ENCODE measurements at regions not wholly inside any gene's neighbourhood (a gene's known extent, or its start where the extent isn't known, plus 50 kb on each side); places are given as distances from the start of the nearest gene placed in this dataset.

DNA sequence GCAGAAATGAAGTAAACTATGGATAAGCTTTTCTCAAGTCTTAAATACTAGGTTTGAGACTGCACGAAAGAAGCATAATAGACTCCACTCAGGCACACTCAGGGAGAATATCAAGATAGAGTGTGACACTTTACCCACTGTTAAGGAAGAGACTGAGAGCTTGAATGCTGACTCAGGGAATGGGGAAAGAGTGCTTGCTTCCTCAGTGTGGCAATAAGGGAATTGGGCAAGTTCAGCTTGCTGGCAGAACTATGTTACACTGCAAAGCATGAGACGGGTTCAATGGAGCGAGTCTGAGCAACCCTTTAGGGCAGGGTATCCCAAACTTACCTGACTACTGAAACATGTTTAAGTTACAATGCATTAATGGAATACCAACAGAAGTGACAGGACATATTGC is 237.7 kb upstream of the MEF2C start:
- DNase-seq (ENCODE audit: low read depth): peak; percentile 13
- TF ChIP-seq, protein P1, sequence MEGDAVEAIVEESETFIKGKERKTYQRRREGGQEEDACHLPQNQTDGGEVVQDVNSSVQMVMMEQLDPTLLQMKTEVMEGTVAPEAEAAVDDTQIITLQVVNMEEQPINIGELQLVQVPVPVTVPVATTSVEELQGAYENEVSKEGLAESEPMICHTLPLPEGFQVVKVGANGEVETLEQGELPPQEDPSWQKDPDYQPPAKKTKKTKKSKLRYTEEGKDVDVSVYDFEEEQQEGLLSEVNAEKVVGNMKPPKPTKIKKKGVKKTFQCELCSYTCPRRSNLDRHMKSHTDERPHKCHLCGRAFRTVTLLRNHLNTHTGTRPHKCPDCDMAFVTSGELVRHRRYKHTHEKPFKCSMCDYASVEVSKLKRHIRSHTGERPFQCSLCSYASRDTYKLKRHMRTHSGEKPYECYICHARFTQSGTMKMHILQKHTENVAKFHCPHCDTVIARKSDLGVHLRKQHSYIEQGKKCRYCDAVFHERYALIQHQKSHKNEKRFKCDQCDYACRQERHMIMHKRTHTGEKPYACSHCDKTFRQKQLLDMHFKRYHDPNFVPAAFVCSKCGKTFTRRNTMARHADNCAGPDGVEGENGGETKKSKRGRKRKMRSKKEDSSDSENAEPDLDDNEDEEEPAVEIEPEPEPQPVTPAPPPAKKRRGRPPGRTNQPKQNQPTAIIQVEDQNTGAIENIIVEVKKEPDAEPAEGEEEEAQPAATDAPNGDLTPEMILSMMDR (IDR thresholded peaks at IDR 0.05; ENCODE audit: low read length, missing control alignments): no peak
- H3K4me3 ChIP-seq (replicated peaks; ENCODE audit: low read depth, low read length): no peak overlapping the region

DNA sequence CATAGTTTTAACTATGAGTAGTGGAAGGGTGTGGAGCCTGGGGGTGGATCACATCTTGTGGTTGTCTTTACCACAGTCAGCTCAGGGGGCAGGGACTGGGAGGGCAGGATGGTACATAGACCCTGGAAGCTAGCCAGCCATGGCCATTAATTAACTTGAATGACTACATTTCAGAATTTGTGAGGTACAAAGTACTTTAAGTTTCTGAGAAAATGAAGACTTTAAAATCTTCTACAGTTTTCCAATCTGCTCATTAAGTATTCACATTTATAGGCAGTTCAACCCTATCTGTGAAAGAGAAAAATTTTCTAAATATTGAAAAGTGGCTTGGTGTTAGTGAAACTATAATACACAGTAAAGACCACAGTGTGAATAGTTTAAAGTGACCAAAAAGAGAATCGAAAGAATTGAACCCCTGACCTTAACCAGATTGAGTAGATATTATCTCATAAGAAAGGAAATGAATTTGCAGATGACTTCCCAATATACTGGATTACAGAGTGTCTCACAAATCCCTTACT is 234.2 kb upstream of the MEF2C start:
- no peak overlapping the region for H3K4me3 ChIP-seq (replicated peaks; ENCODE audit: low read depth, low read length)
- TF ChIP-seq, protein P1 (IDR thresholded peaks at IDR 0.05; ENCODE audit: low read length, missing control alignments): no peak
- no peak for DNase-seq (ENCODE audit: low read depth)

DNA sequence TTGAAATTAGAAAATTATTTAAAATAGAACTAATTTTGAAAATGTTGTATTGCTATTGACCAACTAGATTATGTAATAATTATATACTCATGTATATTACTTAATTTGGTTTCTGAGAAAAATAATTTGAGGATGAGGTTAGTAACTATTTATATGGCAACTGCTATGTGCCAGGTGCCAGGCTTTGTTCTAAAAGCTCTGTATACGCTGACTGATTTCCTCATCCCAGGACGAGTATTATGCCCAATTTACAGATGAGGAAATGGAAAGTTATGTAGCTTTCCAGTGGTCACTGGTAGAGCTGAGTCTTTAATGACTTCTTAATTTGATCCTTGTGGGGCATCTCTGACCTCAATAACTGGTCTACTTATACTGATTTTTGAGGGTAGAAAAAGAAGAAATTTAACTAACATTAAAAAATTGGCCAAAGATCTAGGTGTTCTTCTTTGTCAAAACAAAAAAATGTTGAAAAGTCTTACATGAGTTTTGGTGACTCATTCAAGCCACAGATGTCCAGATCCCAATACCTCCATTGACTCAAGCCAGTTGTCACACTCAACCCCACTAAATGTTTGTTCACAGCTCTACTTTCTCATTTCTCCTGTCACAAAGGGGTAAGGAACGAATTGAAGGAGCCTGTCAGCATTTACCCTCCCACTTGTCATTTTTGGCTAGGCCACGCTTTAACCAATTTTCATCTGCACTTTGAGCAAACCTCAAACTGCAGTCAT is 228.1 kb upstream of the MEF2C start:
- no peak overlapping the region for H3K4me3 ChIP-seq (replicated peaks; ENCODE audit: low read depth, low read length)
- TF ChIP-seq, protein P1 (IDR thresholded peaks at IDR 0.05; ENCODE audit: low read length, missing control alignments): no peak
- no peak for DNase-seq (ENCODE audit: low read depth)

DNA sequence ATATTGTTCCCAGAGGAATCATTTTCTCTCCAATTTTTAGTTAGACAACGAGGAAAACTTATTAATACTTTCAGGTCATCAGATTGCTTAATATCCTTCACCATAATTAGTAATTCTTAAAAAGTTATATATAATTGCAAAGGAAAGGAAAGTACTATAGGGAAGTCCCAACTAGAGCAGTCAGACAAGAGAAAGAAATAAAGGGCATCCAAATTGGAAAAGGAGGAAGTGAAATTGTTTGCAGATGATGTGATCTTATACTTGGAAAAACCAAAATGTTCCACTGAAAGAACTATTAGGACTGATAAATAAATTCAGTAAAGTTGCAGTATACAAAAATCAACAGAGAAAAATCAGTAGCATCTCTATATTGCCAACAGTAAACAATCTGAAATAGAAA is 223.5 kb upstream of the MEF2C start:
- no peak overlapping the region for H3K4me3 ChIP-seq (replicated peaks; ENCODE audit: low read depth, low read length)
- DNase-seq (ENCODE audit: low read depth): no peak
- TF ChIP-seq, protein P1 (IDR thresholded peaks at IDR 0.05; ENCODE audit: low read length, missing control alignments): no peak

DNA sequence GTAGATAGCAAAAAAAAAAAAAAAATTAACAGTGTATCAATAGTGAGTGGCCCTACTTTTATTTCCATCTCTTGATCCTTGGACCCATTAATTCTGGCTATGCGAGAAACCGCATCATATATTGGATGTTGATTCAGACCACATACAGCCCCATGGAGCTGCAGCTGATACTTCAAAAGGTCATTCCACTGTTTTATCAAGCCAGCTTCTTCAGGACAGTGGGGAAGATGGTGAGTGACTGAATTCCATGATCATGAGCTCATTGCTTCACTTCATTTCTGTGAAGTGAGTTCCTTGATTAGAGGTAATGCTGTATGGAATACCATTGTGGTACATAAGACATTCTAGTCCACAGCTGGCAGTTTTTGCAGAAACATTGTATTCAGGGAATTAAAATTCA is 222.9 kb upstream of the MEF2C start:
- no peak overlapping the region for H3K4me3 ChIP-seq (replicated peaks; ENCODE audit: low read depth, low read length)
- TF ChIP-seq, protein P1 (IDR thresholded peaks at IDR 0.05; ENCODE audit: low read length, missing control alignments): no peak
- no peak for DNase-seq (ENCODE audit: low read depth)

DNA sequence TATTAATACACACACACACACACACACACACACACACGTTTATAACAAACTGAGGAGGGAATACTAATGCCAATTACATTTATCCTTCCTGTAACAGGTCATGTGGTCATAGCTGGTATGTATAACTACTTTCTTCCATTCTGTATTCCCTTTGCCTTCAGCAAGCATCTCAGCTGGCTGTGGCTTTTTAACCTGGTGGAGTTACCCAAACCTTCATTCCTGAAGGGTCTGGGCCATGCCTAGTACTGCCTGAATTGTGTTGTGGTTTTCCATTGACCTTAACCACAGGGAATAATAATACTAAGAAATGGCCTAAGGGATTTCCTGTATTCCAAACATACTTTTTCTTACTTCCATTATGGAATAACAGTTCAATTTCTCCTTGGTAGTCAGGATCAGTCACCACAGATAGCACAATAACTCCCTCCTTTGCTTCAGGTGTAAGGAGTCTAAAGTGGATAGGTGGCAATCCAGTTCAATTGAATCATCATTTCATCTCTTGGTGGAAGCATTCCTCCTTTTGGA is 222.2 kb upstream of the MEF2C start:
- TF ChIP-seq, protein P1 (IDR thresholded peaks at IDR 0.05; ENCODE audit: low read length, missing control alignments): no peak
- no peak overlapping the region for H3K4me3 ChIP-seq (replicated peaks; ENCODE audit: low read depth, low read length)
- DNase-seq (ENCODE audit: low read depth): no peak

Data from fibroblast of pulmonary artery (primary cell).